ENCODE measurements at regions not wholly inside any gene's neighbourhood (a gene's known extent, or its start where the extent isn't known, plus 50 kb on each side); places are given as distances from the start of the nearest gene placed in this dataset.

DNA sequence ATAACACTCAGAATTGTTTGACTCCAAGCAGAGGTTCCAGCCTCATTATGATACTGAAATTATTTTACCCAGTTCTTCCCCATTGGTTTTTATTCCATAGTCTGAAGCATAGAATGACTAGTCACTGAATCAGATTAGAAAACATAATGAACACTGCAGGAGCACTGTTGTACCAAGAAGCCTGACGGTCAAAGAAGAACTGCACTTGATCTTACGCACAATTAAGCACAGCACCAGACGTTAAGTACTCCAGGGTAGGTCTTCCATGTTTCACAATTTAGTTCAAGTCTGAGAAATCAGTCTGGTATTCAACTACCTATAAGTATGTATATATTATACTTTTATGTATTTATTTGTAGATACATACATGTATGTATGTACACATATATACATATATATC lies 973.5 kb upstream of the SPRY2 start:
- ChIA-PET CTCF (no interaction called here), POLR2A (ENCODE audit: unreplicated experiment) (no interaction called here)
- in situ Hi-C loops (cut with MboI; ENCODE audit: low sequenced_read_pairs), result no loop called here
- no peak overlapping the region for H3K27ac ChIP-seq (ENCODE audit: insufficient read depth, low read length)
- no peak overlapping the region for H2AK5ac ChIP-seq (ENCODE audit: low read depth, low read length)
- dilution Hi-C loops (cut with HindIII; ENCODE audit: low sequenced_read_pairs, unreplicated experiment), result no loop called here
- TF ChIP-seq BHLHE40 (IDR thresholded peaks at IDR 0.05; ENCODE audit: low read depth, low read length) (no peak), CEBPB (IDR thresholded peaks at IDR 0.05; ENCODE audit: low read depth, low read length) (no peak), RCOR1 (IDR thresholded peaks at IDR 0.05; ENCODE audit: insufficient replicate concordance, low read length) (no peak), SMC3 (IDR thresholded peaks at IDR 0.05; ENCODE audit: low read depth, low read length) (no peak), POLR2A (IDR thresholded peaks at IDR 0.05; ENCODE audit: low read depth, low read length) (no peak), MXI1 (IDR thresholded peaks at IDR 0.05; ENCODE audit: borderline replicate concordance, low read depth, low read length) (no peak)
- TF ChIP-seq, protein P1, sequence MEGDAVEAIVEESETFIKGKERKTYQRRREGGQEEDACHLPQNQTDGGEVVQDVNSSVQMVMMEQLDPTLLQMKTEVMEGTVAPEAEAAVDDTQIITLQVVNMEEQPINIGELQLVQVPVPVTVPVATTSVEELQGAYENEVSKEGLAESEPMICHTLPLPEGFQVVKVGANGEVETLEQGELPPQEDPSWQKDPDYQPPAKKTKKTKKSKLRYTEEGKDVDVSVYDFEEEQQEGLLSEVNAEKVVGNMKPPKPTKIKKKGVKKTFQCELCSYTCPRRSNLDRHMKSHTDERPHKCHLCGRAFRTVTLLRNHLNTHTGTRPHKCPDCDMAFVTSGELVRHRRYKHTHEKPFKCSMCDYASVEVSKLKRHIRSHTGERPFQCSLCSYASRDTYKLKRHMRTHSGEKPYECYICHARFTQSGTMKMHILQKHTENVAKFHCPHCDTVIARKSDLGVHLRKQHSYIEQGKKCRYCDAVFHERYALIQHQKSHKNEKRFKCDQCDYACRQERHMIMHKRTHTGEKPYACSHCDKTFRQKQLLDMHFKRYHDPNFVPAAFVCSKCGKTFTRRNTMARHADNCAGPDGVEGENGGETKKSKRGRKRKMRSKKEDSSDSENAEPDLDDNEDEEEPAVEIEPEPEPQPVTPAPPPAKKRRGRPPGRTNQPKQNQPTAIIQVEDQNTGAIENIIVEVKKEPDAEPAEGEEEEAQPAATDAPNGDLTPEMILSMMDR (conservative IDR thresholded peaks at IDR 0.05; ENCODE audit: low read depth, low read length), result no peak
- no peak overlapping the region for H2BK20ac ChIP-seq (ENCODE audit: low read depth, low read length)
- no peak overlapping the region for H2BK15ac ChIP-seq (ENCODE audit: low read depth, low read length)
- no peak overlapping the region for H3K4me2 ChIP-seq (ENCODE audit: low read depth, low read length)
- peaks cover 14% of the 10 kb centered on the region for H3K9me3 ChIP-seq (ENCODE audit: control insufficient read depth, insufficient read depth, low read length)
- H3K27me3 ChIP-seq (ENCODE audit: control insufficient read depth, insufficient read depth, low read length), result no peaks in the 10 kb centered on the region
- H2BK120ac ChIP-seq (ENCODE audit: low read depth, low read length), result no peak overlapping the region
- DNase-seq (no peak), ATAC-seq (ENCODE audit: low read depth) (no peak)
- no peak overlapping the region for H2AK9ac ChIP-seq (replicated peaks; ENCODE audit: low read depth, low read length, poor library complexity)
- H3K9me1 ChIP-seq (ENCODE audit: insufficient read depth, low read length), result no peaks in the 10 kb centered on the region
- H3K4me3 ChIP-seq (ENCODE audit: insufficient read depth, low read depth, low read length), result no peak overlapping the region
- no peaks in the 10 kb centered on the region for H3K79me1 ChIP-seq (ENCODE audit: low read depth in 1 of 2, low read length in 2 of 2)
- H3K4ac ChIP-seq (ENCODE audit: low read depth, low read length), result no peak overlapping the region
- no peak overlapping the region for H3K56ac ChIP-seq (ENCODE audit: extremely low read depth, insufficient read depth, low read length)
- no peak overlapping the region for H2AFZ ChIP-seq (replicated peaks; ENCODE audit: low read length, poor library complexity)
- H3K23ac ChIP-seq (ENCODE audit: low read depth, low read length), result no peak overlapping the region
- no peak overlapping the region for H2BK5ac ChIP-seq (ENCODE audit: low read depth, low read length, poor library complexity, severe bottlenecking)
- no CpG with 5 or more reads among the region's 3 CpGs for WGBS, 2 experiments (ENCODE audit: extremely low coverage in 2 of 2, insufficient read length in 1 of 2)
- no peak overlapping the region for H4K5ac ChIP-seq (ENCODE audit: low read depth, low read length)
- H4K91ac ChIP-seq (ENCODE audit: insufficient read depth, low read depth, low read length), result no peak overlapping the region
- BruUV-seq (replicated peaks), result no TSS peak
- intact Hi-C loops (cut with micrococcal nuclease), result no loop called here
- no peak overlapping the region for H4K8ac ChIP-seq (ENCODE audit: low read depth in 2 of 2, low read length in 2 of 2)
- no peaks in the 10 kb centered on the region for H3K36me3 ChIP-seq (ENCODE audit: control insufficient read depth, insufficient read depth, low read length)
- H3K9ac ChIP-seq (ENCODE audit: low read depth, low read length), result no peak overlapping the region
- H4K20me1 ChIP-seq (ENCODE audit: insufficient read depth, low read length), result no peaks in the 10 kb centered on the region
- no peak overlapping the region for H3K14ac ChIP-seq (replicated peaks; ENCODE audit: low read depth, low read length)
- H3K18ac ChIP-seq (ENCODE audit: low read depth, low read length), result no peak overlapping the region
- no peaks in the 10 kb centered on the region for H3K4me1 ChIP-seq (ENCODE audit: control insufficient read depth, insufficient read depth, low read length)

Data from IMR-90 (cell line).